SU-DHL-6 (cell line): ENCODE measurements at regions not wholly inside any gene's neighbourhood (a gene's known extent, or its start where the extent isn't known, plus 50 kb on each side); places are given as distances from the start of the nearest gene placed in this dataset.

Experiments used
- H2AFZ ChIP-seq: fragments of 200-600 bp; sonication (generic); 2 replicates; pipeline ENCODE4 v1.6.1; 2014; ENCODE audit warnings: low read depth, mild to moderate bottlenecking, moderate library complexity, mixed read lengths, antibody characterized with exemption, low read length; ENCODE audit not compliant: severe bottlenecking
- H3F3A ChIP-seq: fragments of 200-600 bp; shearing (Covaris generic); 2 replicates; pipeline ENCODE4 v1.6.0; 2016; ENCODE audit warnings: antibody characterized with exemption, mild to moderate bottlenecking; ENCODE audit not compliant: insufficient read depth
- H3K27ac ChIP-seq: fragments of 200-600 bp; sonication (generic); 2 replicates; pipeline ENCODE4 v1.5.1; 2016; ENCODE audit warnings: low read depth, mild to moderate bottlenecking, low read length, moderate library complexity, mixed read lengths
- H3K27me3 ChIP-seq: fragments of 200-600 bp; sonication (generic), shearing (Covaris generic); 2 replicates; pipeline ENCODE4 v1.6.0; 2014; ENCODE audit warnings: mild to moderate bottlenecking, low read length
- H3K36me3 ChIP-seq: fragments of 200-600 bp; sonication (generic); 2 replicates; pipeline ENCODE4 v1.6.1; 2014; ENCODE audit warnings: mild to moderate bottlenecking, low read length, mixed read lengths
- H3K4me2 ChIP-seq: fragments of 300-600, 200-600 bp; shearing (Covaris generic), sonication (generic); 2 replicates; pipeline ENCODE4 v1.6.0; 2014; ENCODE audit warnings: low read length, low read depth, mild to moderate bottlenecking; ENCODE audit not compliant: poor library complexity, severe bottlenecking
- H3K4me3 ChIP-seq: fragments of 200-600 bp; sonication (generic); 2 replicates; pipeline ENCODE4 v1.5.1; 2014; ENCODE audit warnings: antibody characterized with exemption, low read length, mild to moderate bottlenecking, mixed read lengths; ENCODE audit not compliant: insufficient read depth, poor library complexity, severe bottlenecking
- H3K79me2 ChIP-seq: fragments of 200-600 bp; sonication (generic); 2 replicates; pipeline ENCODE4 v1.6.1; 2014; ENCODE audit warnings: mild to moderate bottlenecking, low read length, moderate library complexity; ENCODE audit not compliant: insufficient read depth
- H3K9ac ChIP-seq: fragments of 200-600 bp; sonication (generic); 2 replicates; pipeline ENCODE4 v1.7.0; 2014; ENCODE audit warnings: mild to moderate bottlenecking, low read length
- H3K9me2 ChIP-seq: fragments of 200-600 bp; sonication (generic); replicated peaks from 2 replicates; pipeline ENCODE4 v1.6.1; 2014; ENCODE audit warnings: low read length; ENCODE audit not compliant: insufficient read depth
- H3K9me3 ChIP-seq: fragments of 200-600 bp; sonication (generic); 2 replicates; pipeline ENCODE4 v1.6.1; 2014; ENCODE audit warnings: low read length, mixed read lengths; ENCODE audit not compliant: insufficient read depth
- H4K20me1 ChIP-seq: fragments of 200-600 bp; sonication (generic); 2 replicates; pipeline ENCODE4 v1.6.1; 2014; ENCODE audit warnings: low read depth, mild to moderate bottlenecking, antibody characterized with exemption, low read length, moderate library complexity, mixed read lengths
- EZH2phosphoT487 ChIP-seq: fragments of 200-600 bp; sonication (generic), shearing (Covaris generic); conservative IDR thresholded peaks from 2 replicates; pipeline ENCODE4 v1.6.1; 2018; ENCODE audit warnings: mild to moderate bottlenecking, antibody characterized with exemption, low read length, moderate library complexity, mixed read lengths
- TF ChIP-seq, protein P1 (sequence below): fragments of 200-600 bp; sonication (generic); IDR thresholded peaks from one replicate; pipeline ENCODE4 v1.5.1; 2017; ENCODE audit warnings: antibody characterized with exemption, mild to moderate bottlenecking, low read length, moderate library complexity; ENCODE audit not compliant: insufficient read depth, poor library complexity, severe bottlenecking

DNA sequence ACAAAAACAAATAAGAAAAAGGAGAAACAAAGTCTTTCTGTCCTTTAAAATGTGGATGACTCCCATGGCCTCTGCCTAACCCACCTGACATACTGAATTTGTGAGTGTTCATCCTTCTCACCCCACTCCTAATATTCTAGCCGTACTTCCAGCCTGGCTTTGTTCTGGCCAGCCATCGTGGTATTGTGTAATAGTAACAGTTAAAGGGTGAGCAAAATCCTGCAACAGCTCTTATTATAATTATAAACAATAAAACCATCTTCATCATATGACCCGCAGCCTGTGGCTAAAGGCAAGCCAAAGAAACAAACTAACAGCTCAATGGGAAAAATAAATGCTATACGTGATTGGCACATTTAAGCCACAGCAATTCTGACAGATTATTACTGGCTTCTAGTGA lies 721.6 kb upstream of the TENM4 start:
- no peaks in the 10 kb centered on the region for H3K9me2 ChIP-seq
- H3K27me3 ChIP-seq: no peaks in the 10 kb centered on the region
- no peaks in the 10 kb centered on the region for H4K20me1 ChIP-seq
- H3K4me2 ChIP-seq: no peak overlapping the region
- H3K27ac ChIP-seq: no peak overlapping the region
- no peak overlapping the region for H2AFZ ChIP-seq
- no peaks in the 10 kb centered on the region for H3K36me3 ChIP-seq
- H3K4me3 ChIP-seq: no peak overlapping the region
- no peaks in the 10 kb centered on the region for H3K79me2 ChIP-seq
- H3K9ac ChIP-seq: no peak overlapping the region
- H3K9me3 ChIP-seq: no peaks in the 10 kb centered on the region
- TF ChIP-seq EZH2phosphoT487: no peak
- TF ChIP-seq, protein P1, sequence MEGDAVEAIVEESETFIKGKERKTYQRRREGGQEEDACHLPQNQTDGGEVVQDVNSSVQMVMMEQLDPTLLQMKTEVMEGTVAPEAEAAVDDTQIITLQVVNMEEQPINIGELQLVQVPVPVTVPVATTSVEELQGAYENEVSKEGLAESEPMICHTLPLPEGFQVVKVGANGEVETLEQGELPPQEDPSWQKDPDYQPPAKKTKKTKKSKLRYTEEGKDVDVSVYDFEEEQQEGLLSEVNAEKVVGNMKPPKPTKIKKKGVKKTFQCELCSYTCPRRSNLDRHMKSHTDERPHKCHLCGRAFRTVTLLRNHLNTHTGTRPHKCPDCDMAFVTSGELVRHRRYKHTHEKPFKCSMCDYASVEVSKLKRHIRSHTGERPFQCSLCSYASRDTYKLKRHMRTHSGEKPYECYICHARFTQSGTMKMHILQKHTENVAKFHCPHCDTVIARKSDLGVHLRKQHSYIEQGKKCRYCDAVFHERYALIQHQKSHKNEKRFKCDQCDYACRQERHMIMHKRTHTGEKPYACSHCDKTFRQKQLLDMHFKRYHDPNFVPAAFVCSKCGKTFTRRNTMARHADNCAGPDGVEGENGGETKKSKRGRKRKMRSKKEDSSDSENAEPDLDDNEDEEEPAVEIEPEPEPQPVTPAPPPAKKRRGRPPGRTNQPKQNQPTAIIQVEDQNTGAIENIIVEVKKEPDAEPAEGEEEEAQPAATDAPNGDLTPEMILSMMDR: no peak
- no peaks in the 10 kb centered on the region for H3F3A ChIP-seq

- Histone ChIP-seq H3K27ac (no peak overlapping the region), H3K79me2 (no peaks in the 10 kb centered on the region), H3K4me3 (no peak overlapping the region)
Measured at GRCh38 chr11:80157447-80157846, 716.6 kb upstream of the TENM4 start.

DNA sequence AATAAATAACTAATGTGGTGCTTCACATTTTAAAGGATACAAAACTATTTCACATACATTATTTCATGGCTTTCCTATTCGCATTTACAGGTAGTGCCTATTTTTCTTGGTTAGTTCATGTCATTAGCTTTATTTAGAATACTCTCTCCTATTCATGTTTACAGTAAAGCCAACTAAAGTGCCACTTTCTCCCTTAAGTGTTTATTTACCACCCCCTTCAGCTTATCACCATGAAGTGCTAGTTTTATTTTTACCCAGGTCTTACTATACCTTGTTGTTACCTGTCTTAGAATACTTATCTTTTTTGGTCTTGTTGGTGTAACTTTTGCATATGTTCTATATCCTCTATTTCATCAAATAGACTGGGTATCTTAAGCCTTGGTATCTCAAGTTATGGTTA lies 715.2 kb upstream of the TENM4 start:
- H3K4me2 ChIP-seq: no peak overlapping the region
- no peaks in the 10 kb centered on the region for H4K20me1 ChIP-seq
- no peaks in the 10 kb centered on the region for H3K36me3 ChIP-seq
- H3K9ac ChIP-seq: no peak overlapping the region
- no peaks in the 10 kb centered on the region for H3K9me2 ChIP-seq
- H3K79me2 ChIP-seq: no peaks in the 10 kb centered on the region
- H3K27me3 ChIP-seq: no peaks in the 10 kb centered on the region
- TF ChIP-seq, protein P1: no peak
- no peak for TF ChIP-seq EZH2phosphoT487
- H2AFZ ChIP-seq: no peak overlapping the region
- no peak overlapping the region for H3K27ac ChIP-seq
- no peaks in the 10 kb centered on the region for H3K9me3 ChIP-seq
- H3K4me3 ChIP-seq: no peak overlapping the region
- H3F3A ChIP-seq: no peaks in the 10 kb centered on the region

More at GRCh38 chr11:80157447-80157846, 716.6 kb upstream of the TENM4 start:
- H4K20me1 ChIP-seq: no peaks in the 10 kb centered on the region
- H3K9me3 ChIP-seq: no peaks in the 10 kb centered on the region
- H3K36me3 ChIP-seq: no peaks in the 10 kb centered on the region
- no peaks in the 10 kb centered on the region for H3F3A ChIP-seq
- TF ChIP-seq, protein P1: no peak
- TF ChIP-seq EZH2phosphoT487: no peak
- H3K9me2 ChIP-seq: no peaks in the 10 kb centered on the region
- H3K9ac ChIP-seq: no peak overlapping the region
- H3K27me3 ChIP-seq: no peaks in the 10 kb centered on the region
- no peak overlapping the region for H2AFZ ChIP-seq
- no peak overlapping the region for H3K4me2 ChIP-seq
